Trophoblast cell (in vitro differentiated cells and primary cell): ENCODE measurements at regions not wholly inside any gene's neighbourhood (a gene's known extent, or its start where the extent isn't known, plus 50 kb on each side); places are given as distances from the start of the nearest gene placed in this dataset.

Experiments
- DNase-seq, 2 donors: peaks; one replicate each; pipeline ENCODE4 v3.0.0-alpha.2; 2016
- H2AFZ ChIP-seq: 2 replicates; pipeline ENCODE4 v1.6.1; 2013; ENCODE audit warnings: low read length, moderate library complexity, mild to moderate bottlenecking; ENCODE audit not compliant: insufficient read depth, poor library complexity
- H2AK5ac ChIP-seq: 2 replicates; pipeline ENCODE4 v1.6.1; 2013; ENCODE audit warnings: mild to moderate bottlenecking, low read length
- H2BK120ac ChIP-seq: 2 replicates; pipeline ENCODE4 v1.6.1; 2013; ENCODE audit warnings: low read length, mild to moderate bottlenecking, moderate library complexity; ENCODE audit not compliant: insufficient read depth, poor library complexity
- H2BK12ac ChIP-seq: 2 replicates; pipeline ENCODE4 v1.6.1; 2013; ENCODE audit warnings: mild to moderate bottlenecking, low read length, moderate library complexity
- H2BK5ac ChIP-seq: 2 replicates; pipeline ENCODE4 v1.6.1; 2013; ENCODE audit warnings: low read length, low read depth, moderate library complexity, mild to moderate bottlenecking; ENCODE audit not compliant: poor library complexity
- H3K14ac ChIP-seq: 2 replicates; pipeline ENCODE4 v1.6.1; 2013; ENCODE audit warnings: mild to moderate bottlenecking, low read length
- H3K18ac ChIP-seq: 2 replicates; pipeline ENCODE4 v1.6.1; 2013; ENCODE audit warnings: mild to moderate bottlenecking, low read length
- H3K23ac ChIP-seq: 2 replicates; pipeline ENCODE4 v1.6.1; 2013; ENCODE audit warnings: low read length
- H3K27ac ChIP-seq: 2 replicates; pipeline ENCODE4 v1.5.1; 2013; ENCODE audit warnings: low read depth, mild to moderate bottlenecking, inconsistent platforms, low read length, moderate library complexity
- H3K27me3 ChIP-seq: 2 replicates; pipeline ENCODE4 v1.6.1; 2013; ENCODE audit warnings: inconsistent platforms, mild to moderate bottlenecking, low read length, moderate library complexity; ENCODE audit not compliant: insufficient read depth
- H3K36me3 ChIP-seq, 2 experiments: 1 replicate in 1 of 2; 2 replicates in 1 of 2; pipeline ENCODE4 v1.6.1; 2013; ENCODE audit warnings: low read length in 2 of 2, mild to moderate bottlenecking in 2 of 2, moderate library complexity in 1 of 2; ENCODE audit not compliant: insufficient read depth in 2 of 2, control insufficient read depth in 1 of 2
- H3K4ac ChIP-seq: 2 replicates; pipeline ENCODE4 v1.6.1; 2013; ENCODE audit warnings: low read depth, mild to moderate bottlenecking, low read length, moderate library complexity
- H3K4me1 ChIP-seq, 2 experiments: 1 replicate in 1 of 2; 2 replicates in 1 of 2; pipeline ENCODE4 v1.6.1; 2013; ENCODE audit warnings: low read length in 2 of 2, mild to moderate bottlenecking in 2 of 2, moderate library complexity in 1 of 2; ENCODE audit not compliant: insufficient read depth in 2 of 2, control insufficient read depth in 1 of 2
- H3K4me2 ChIP-seq: 2 replicates; pipeline ENCODE4 v1.6.1; 2013; ENCODE audit warnings: inconsistent platforms, mild to moderate bottlenecking, low read length, moderate library complexity
- H3K4me3 ChIP-seq: 2 replicates; pipeline ENCODE4 v1.5.1; 2013; ENCODE audit warnings: mild to moderate bottlenecking, low read depth, low read length, inconsistent platforms
- H3K79me1 ChIP-seq: one replicate; pipeline ENCODE4 v1.6.1; 2013; ENCODE audit warnings: low read length
- H3K79me2 ChIP-seq: 2 replicates; pipeline ENCODE4 v1.6.1; 2013; ENCODE audit warnings: low read length, mild to moderate bottlenecking; ENCODE audit not compliant: control insufficient read depth, insufficient read depth, poor library complexity
- H3K9ac ChIP-seq: 2 replicates; pipeline ENCODE4 v1.6.1; 2013; ENCODE audit warnings: mild to moderate bottlenecking, low read length
- H3K9me3 ChIP-seq: 2 replicates; pipeline ENCODE4 v1.6.1; 2013; ENCODE audit warnings: low read depth, mild to moderate bottlenecking, control low read depth, inconsistent platforms, low read length; ENCODE audit not compliant: insufficient read depth
- H4K12ac ChIP-seq: 2 replicates; pipeline ENCODE4 v1.6.1; 2013; ENCODE audit warnings: low read depth, mild to moderate bottlenecking, low read length, moderate library complexity
- H4K8ac ChIP-seq: 2 replicates; pipeline ENCODE4 v1.6.1; 2013; ENCODE audit warnings: low read depth, mild to moderate bottlenecking, low read length, moderate library complexity
- H4K91ac ChIP-seq: one replicate; pipeline ENCODE4 v1.6.1; 2013; ENCODE audit warnings: low read depth, mild to moderate bottlenecking, low read length, moderate library complexity
- WGBS: extraction: QIAGEN DNeasy Blood & Tissue Kit; methylation state at CpG from one replicate; pipeline ENCODE4 v1.1.7; 2013; ENCODE audit warnings: missing lambda C conversion rate; ENCODE audit not compliant: insufficient read length, insufficient coverage; ENCODE audit errors: extremely low coverage; 5-methylcytosine and 5-hydroxymethylcytosine counted together

DNA sequence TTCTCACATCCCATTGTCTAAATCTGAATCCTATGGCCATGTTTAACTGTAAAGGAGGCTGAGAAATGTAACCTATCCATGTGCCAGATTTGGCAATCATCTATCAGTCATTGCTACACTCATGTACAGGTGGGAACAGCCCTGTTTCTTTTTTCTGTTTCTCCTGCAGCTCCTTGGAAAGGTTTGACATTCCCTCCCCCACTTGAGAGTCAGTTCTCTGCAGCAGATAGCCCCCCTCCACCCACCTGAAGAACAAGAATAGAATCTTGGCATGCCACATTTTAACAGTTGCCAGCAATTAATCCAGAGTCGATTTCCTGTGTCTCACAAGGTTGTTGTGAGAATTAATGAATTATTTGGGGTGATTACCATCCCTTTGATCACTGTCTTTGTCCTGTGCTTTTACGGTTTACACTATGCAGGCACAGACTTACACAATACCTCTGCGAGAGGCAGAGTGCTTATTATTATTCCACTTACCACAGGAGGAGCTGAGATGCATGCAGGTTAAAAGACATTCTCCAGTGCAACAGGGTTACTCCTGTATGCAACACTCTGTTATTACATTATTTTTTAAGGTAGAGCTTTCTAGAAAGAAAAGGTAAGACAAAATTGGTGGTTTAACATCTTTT, 351.0 kb upstream of the THRB start:
- H2BK5ac ChIP-seq = no peak overlapping the region
- no CpG with 5 or more reads among the region's 3 CpGs for WGBS
- no peak overlapping the region for H2BK12ac ChIP-seq
- no peak overlapping the region for H3K23ac ChIP-seq
- H3K27ac ChIP-seq = no peak overlapping the region
- H3K79me1 ChIP-seq = no peaks in the 10 kb centered on the region
- no peaks in the 10 kb centered on the region for H3K27me3 ChIP-seq
- H3K4me1 ChIP-seq = no peaks in the 10 kb centered on the region
- no peak overlapping the region for H2BK120ac ChIP-seq
- no peak for DNase-seq
- no peak overlapping the region for H4K12ac ChIP-seq
- H3K79me2 ChIP-seq = no peaks in the 10 kb centered on the region
- H3K14ac ChIP-seq = no peak overlapping the region
- no peak overlapping the region for H3K9ac ChIP-seq
- no peak overlapping the region for H3K18ac ChIP-seq
- H3K4ac ChIP-seq = no peak overlapping the region
- no peak overlapping the region for H2AK5ac ChIP-seq
- H3K4me3 ChIP-seq = no peak overlapping the region
- no peak overlapping the region for H4K91ac ChIP-seq
- H3K4me2 ChIP-seq = no peak overlapping the region
- no peak overlapping the region for H4K8ac ChIP-seq
- no peaks in the 10 kb centered on the region for H3K9me3 ChIP-seq
- no peaks in the 10 kb centered on the region for H3K36me3 ChIP-seq
- no peak overlapping the region for H2AFZ ChIP-seq

DNA sequence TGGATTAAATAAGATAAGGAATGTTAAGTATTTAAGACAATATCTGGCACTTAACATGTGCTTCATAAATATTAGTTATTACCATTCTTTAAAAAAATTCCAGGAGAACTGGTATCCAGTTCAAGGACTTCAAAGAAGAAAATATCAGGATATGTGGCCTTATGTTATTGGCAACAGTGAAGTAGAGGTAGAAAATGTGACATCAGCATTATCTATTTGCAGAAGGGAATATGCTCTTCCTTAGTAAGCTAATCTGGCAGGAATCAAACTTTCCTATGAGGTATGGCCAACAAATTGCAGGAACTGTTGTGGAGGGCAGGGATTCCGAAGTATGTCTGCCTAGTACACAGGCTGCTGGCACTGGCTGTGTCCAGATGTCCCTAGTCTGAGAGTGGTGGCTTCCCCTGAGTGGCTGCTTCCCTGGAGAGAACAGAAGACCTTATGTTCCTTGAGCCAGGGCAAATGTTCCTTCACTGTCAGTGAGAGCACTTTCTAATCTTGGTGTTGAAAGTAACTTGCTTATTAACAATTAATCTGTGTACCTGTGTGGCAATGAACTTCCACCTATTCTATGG, 351.7 kb upstream of the THRB start:
- no peak overlapping the region for H3K4me2 ChIP-seq
- H3K79me2 ChIP-seq = no peaks in the 10 kb centered on the region
- no peaks in the 10 kb centered on the region for H3K4me1 ChIP-seq
- no peak overlapping the region for H2BK120ac ChIP-seq
- H3K79me1 ChIP-seq = no peaks in the 10 kb centered on the region
- H3K9me3 ChIP-seq = no peaks in the 10 kb centered on the region
- H3K27ac ChIP-seq = no peak overlapping the region
- no peak overlapping the region for H3K4me3 ChIP-seq
- no peak overlapping the region for H2AK5ac ChIP-seq
- no peak overlapping the region for H2BK12ac ChIP-seq
- no peak overlapping the region for H3K14ac ChIP-seq
- H2AFZ ChIP-seq = no peak overlapping the region
- no peaks in the 10 kb centered on the region for H3K36me3 ChIP-seq
- DNase-seq = no peak
- H4K91ac ChIP-seq = no peak overlapping the region
- no peaks in the 10 kb centered on the region for H3K27me3 ChIP-seq
- no peak overlapping the region for H3K23ac ChIP-seq
- no CpG with 5 or more reads among the region's 1 CpG for WGBS
- no peak overlapping the region for H4K12ac ChIP-seq
- H2BK5ac ChIP-seq = no peak overlapping the region
- no peak overlapping the region for H3K9ac ChIP-seq
- no peak overlapping the region for H3K4ac ChIP-seq
- no peak overlapping the region for H4K8ac ChIP-seq
- H3K18ac ChIP-seq = no peak overlapping the region

DNA sequence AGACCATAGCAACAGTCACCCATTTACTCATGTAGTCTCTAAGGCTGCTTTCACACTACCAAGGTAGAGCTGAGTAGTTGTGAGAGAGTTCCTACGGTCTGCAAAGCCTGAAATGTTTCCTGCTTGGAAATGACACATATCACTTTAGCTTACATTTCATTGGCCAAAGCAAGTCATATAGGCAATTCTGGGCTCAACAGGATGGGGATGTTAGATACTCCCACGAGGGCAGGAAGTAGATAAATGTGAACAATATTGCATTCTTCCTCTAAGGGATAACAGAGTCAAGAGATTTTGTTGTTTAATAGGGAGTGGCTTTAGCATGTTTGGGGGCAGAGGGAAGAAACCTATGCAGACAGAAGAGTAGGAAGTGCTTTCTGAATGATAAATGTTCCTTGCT, 355.6 kb upstream of the THRB start:
- Histone ChIP-seq H3K79me1 (no peaks in the 10 kb centered on the region), H3K18ac (no peak overlapping the region), H2BK12ac (no peak overlapping the region), H3K79me2 (no peaks in the 10 kb centered on the region), H3K9me3 (no peaks in the 10 kb centered on the region), H4K91ac (no peak overlapping the region), H3K4ac (no peak overlapping the region), H3K36me3 (no peaks in the 10 kb centered on the region), H2BK5ac (no peak overlapping the region), H3K4me3 (no peak overlapping the region), H3K4me1 (no peaks in the 10 kb centered on the region), H3K14ac (no peak overlapping the region), H3K27me3 (no peaks in the 10 kb centered on the region), H2AFZ (no peak overlapping the region), H4K8ac (no peak overlapping the region), H3K23ac (no peak overlapping the region), H3K9ac (no peak overlapping the region), H4K12ac (no peak overlapping the region), H2AK5ac (no peak overlapping the region), H3K4me2 (no peak overlapping the region), H2BK120ac (no peak overlapping the region), H3K27ac (no peak overlapping the region)
- no CpG with 5 or more reads among the region's 2 CpGs for WGBS
- DNase-seq = no peak

DNA sequence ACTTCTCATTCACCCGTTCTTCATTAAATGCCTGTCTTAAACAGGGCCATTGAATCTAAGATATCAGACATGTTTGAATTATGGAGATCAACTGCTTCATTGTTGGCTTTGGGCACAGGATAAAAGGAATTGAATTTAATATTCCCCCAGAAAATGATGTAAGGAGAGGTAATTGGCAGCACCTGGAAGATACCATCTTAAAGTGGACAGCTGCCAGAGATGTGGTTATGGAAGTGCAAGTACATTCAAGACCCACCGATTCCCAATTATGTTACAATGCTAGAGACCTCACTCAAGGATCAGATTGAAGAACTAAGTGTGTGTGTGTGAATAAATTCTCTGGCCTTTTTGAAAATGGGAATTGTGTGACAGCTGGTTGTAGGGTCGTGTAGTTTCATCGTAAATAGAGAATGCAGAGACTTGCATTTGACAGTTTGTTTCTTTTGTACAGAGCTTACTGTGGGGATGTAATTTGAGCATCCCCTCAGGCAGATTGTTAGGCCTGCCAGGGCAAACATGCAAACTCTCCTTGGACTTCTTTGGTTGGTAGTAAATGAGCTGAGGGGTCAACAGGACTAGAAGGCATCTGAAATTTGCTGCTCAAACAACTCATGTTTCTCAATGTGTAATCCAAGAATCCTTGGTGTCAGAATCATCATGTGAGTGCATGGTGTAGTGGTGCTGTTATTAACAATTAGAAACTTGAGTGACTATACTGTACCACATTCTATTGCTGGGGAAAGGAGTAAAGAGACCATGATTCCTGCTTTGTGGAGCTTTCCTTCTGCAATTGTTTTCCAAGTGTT, 359.2 kb upstream of the THRB start:
- Histone ChIP-seq H3K4ac (no peak overlapping the region), H3K23ac (no peak overlapping the region), H3K9me3 (no peaks in the 10 kb centered on the region), H2BK12ac (no peak overlapping the region), H3K4me2 (no peak overlapping the region), H2BK120ac (no peak overlapping the region), H2BK5ac (no peak overlapping the region), H4K12ac (no peak overlapping the region), H3K27me3 (no peaks in the 10 kb centered on the region), H2AK5ac (no peak overlapping the region), H3K36me3 (no peaks in the 10 kb centered on the region), H3K18ac (no peak overlapping the region), H4K91ac (no peak overlapping the region), H3K79me1 (no peaks in the 10 kb centered on the region), H3K9ac (no peak overlapping the region), H3K14ac (no peak overlapping the region), H3K4me3 (no peak overlapping the region), H3K27ac (no peak overlapping the region), H3K4me1 (no peaks in the 10 kb centered on the region), H2AFZ (no peak overlapping the region), H3K79me2 (no peaks in the 10 kb centered on the region), H4K8ac (no peak overlapping the region)
- no peak for DNase-seq
- WGBS = no CpG with 5 or more reads among the region's 4 CpGs
